HG03139 (cell line): ENCODE measurements at regions not wholly inside any gene's neighbourhood (a gene's known extent, or its start where the extent isn't known, plus 50 kb on each side); places are given as distances from the start of the nearest gene placed in this dataset.
"Not testable (repeated sequence)": the region's sequence is repeated elsewhere in the genome, so short reads cannot be mapped to it uniquely, and the experiment has no call there.

ENCODE experiments used
- ATAC-seq: cut with Tn5 transposase; IDR thresholded peaks from one replicate; pipeline ENCODE4 v1.9.1; 2021; ENCODE audit not compliant: unreplicated experiment

DNA sequence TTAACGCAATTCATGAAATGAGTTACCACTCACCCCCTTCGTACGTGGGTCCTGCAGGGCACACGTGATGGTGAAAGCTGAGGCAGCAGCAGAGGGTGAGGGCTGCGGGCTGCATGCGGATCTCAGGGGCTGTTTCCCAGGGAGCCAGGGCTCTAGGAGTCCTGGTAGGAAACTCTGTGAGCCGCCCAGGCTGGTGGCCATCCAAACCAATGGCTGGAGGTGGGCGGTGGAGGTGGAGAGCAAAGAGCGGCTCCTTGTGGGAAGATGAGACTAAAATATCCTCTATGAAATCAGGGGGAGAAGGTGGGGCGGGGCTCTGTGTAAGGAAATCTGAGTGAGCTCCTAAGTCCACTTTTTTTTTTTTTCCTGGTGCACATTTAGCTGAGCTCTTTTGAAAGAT lies 120.1 kb upstream of the SLC1A4 start:
- no peak for ATAC-seq

DNA sequence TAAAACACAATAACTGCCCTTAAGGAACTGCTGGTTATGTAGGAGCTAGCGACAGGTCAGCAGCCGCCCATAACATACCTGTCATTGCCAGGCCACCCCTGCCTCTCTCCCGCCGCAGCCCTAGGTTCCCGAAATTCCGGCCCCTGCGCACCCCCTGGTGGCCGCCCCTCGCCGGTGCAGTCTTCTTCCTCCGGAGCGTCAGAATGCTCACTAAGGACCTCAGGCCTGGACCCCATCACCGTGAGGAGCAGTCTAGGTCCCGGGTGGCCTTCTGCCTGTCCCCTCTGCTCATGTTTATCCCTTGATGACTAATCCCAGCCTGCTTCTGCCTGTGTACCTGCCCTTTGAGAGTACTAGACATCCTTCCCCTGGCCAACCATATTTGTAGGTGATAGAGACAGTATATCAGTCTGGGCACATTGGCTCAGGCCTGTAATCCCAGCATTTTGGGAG lies 115.7 kb upstream of the SLC1A4 start:
- ATAC-seq: peak; percentile 88

DNA sequence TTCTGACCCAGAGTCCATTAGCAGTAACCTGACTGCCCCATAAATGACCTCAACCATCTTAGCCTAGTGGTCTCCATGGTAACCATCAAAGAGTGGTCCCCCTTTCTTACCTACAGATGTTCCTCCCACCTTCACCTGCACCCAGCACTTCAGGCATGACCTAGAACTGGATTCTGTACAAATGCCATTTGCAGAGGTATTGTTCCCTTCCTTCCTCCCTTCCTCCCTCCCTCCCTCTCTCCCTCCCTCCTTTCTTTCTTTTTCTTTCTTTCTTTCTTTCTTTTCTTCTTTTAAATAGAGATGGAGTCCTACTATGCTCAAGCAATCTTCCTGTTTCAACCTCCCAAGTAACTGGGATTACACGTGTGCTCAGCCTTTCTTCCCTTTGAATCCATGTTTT lies 114.6 kb upstream of the SLC1A4 start:
- ATAC-seq: no peak

DNA sequence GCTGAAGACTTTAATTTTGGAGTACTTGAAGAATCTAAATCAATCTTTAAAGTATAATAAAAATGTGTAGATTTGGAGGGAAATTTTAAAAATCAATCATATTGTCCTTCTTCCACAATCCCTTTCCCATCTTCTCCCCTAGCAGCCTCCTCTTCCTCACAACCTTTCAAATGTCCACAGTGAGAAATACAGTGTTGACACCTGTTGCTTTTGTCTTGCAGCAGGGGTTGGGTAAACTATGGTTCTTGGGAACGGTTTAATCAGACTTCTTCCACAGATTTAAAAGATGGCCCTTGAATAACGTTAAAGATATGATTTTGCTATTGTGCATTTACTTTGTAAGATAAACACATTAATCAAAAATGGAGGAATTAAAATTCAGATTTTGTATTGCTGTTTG lies 113.8 kb upstream of the SLC1A4 start:
- ATAC-seq: no peak

DNA sequence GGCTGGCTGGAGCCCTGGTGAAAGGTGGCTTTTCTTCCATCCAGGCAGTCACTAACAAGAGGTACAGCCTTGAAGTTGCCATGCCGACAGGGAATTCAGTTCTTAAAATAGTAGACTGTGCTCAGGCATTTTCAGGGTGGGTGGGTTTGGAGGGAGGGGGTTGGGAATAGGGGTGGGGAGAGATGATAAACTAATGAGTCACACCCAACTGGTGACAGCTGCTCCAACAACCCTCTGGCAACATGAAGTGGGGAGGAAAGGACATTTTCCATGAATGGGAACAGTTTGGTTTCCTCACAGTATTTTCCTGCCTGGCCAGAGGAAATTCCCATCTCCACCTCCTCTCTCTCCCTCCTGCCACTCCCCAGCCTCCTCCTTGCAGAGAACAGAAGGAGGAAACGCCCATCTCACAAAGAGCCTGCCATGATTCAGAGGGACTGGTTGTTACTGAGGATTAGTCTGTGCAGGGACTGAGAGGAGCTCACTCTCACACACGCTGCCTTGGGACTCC lies 113.0 kb upstream of the SLC1A4 start:
- no peak for ATAC-seq

DNA sequence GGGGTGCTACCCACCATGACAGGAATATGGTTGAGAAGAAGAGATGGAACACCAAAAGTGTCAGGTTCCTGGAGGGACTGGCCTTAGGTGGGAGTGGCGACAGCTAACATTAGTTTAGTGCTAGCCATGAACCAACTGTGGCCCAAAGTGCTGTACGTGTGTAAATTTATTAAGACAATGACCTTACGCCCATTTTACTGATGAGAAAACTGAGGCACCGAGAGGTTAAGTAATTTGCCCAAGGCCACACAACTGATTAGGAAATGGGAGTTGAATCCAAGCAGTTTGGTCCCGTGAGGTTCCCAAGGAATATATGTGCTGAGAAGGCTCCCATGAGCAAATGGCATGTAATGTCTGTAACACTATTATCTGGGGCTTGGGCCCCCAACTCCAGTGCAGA lies 109.5 kb upstream of the SLC1A4 start:
- ATAC-seq: no peak

DNA sequence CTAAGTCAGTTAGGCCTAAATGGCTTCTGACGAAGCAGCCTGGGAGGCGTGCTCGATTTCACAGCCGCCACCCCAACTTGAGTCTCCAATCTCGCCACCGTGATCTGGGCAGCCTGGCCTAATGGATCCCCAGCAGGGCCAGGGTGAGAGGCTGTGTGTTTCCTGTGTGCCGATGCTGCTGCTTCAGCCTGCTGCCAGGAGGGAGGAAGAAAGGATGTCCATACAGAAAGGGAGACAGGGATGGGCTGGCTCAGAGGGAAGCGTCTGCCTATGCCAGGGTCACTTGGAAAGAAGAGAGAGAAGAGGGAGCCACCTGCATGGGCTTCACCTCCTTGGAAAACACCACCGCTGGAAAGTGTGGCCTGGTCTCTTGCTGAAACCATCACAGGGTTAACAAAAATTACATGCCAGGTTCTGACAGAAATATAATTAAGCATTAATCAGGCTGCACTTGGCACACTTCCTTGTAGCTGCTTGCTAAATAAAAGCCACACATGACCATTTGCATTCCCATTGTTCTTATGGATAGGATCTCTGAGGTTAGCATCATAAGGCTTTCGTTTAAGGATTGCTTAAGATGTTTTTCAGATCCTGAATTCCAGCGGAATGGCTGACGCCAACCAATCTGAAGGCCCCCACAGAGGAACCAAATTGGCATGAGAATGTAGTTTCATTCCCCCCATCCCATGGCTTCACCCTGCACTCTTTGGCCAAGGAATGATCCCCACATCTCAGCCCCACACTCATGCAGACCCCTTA lies 108.8 kb upstream of the SLC1A4 start:
- ATAC-seq: no peak

DNA sequence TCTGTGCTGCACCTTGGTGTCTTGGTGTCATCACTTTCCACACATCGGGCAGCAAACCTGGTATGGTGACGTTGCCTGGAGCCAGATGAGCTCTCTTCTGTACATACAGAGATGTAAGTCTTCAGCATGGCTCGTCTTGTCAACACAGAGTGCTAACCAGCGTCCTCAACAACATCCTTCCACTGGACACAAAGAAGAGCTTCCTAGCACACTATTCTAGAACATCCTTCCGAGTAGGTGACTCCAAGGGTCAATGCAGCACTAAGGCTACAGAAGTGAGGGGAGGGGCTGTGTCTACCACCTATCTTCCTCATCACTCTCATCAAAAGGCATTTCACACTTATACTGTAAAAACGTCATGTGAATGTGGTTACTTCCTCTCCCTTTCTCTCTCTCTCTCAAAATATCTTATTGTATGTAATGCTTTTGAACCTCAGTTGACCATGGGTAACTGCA lies 108.1 kb upstream of the SLC1A4 start:
- no peak for ATAC-seq

DNA sequence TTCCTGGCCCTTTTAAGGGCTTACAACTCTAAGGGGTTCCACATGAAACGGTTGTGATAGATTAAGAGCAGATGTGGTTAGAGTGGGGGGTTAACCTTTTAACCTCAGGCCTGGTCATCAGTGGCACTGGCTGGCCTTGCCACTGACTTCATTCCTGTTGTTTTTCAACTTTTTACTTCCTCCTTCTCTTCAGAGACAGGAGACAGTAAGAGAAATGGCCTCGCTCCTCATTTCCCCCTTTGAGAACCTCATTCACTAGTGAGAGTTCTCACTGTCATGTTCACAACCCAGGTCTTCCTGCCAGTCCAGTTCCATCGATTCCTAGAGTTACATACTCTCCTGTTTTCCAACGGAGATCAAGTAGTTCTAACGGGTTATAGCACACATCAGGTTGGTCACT lies 101.6 kb upstream of the SLC1A4 start:
- ATAC-seq: no peak

DNA sequence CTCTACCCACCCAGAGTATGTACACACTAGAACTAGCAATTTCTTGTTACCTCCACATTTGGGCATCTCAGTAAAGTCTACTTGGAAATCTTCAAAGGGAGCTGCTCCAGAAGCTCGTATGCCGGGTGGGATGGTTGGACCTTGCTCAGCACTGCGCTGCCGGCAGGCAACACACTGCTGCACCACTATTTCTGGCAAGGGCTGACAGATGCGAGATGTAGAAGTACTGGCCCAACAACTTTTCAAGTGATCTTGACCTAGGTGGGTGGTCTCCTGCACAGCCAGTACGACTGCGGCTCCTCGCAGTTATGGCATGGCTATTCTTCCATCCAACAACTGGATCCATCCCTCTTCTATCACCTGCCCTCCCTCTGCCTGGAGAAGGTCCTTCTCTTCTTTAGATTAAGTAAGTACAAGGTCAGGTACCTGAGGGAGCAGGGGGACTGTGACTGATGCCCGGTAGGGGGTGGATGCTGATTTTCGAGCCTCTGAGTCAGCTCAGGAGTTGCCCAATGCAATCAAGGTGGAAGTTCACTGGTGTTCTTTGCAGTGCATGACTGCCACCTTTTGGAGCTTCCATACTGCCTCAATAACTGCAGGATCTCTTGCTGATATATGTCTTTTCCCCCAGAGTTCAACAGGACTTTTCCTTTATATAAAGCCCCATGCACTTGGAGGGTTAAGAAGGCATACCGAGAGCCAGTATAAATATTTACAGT lies 100.4 kb upstream of the SLC1A4 start:
- no peak for ATAC-seq

DNA sequence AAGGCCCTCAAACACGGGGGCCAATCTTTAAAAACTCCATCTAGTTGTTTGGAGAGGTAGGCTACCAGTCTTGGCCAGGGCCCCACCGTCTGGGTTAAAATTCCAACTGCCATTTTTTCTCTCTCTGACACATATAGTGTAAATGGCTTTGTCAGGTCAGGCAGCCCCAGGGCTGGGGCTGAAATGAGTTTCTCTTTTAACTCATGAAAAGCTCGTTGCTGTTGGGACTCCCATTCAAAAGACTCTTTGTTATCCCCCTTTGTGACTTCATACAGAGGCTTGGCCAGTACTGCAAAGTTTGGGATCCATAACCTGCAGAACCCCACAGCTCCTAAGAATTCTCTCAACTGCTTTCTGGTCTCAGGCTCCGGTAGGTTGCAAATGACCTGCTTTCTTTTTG lies 99.4 kb upstream of the SLC1A4 start:
- no peak for ATAC-seq

DNA sequence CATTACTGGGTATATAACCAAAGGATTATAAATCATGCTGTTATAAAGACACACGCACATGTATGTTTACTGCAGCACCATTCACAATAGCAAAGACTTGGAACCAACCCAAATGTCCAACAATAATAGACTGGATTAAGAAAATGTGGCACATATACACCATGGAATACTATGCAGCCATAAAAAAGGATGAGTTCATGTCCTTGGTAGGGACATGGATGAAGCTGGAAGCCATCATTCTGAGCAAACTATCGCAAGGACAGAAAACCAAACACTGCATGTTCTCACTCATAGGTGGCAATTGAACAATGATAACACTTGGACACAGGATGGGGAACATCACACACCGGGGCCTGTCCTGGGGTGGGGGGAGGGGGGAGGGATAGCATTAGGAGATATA lies 92.6 kb upstream of the SLC1A4 start:
- ATAC-seq: not testable (repeated sequence)

DNA sequence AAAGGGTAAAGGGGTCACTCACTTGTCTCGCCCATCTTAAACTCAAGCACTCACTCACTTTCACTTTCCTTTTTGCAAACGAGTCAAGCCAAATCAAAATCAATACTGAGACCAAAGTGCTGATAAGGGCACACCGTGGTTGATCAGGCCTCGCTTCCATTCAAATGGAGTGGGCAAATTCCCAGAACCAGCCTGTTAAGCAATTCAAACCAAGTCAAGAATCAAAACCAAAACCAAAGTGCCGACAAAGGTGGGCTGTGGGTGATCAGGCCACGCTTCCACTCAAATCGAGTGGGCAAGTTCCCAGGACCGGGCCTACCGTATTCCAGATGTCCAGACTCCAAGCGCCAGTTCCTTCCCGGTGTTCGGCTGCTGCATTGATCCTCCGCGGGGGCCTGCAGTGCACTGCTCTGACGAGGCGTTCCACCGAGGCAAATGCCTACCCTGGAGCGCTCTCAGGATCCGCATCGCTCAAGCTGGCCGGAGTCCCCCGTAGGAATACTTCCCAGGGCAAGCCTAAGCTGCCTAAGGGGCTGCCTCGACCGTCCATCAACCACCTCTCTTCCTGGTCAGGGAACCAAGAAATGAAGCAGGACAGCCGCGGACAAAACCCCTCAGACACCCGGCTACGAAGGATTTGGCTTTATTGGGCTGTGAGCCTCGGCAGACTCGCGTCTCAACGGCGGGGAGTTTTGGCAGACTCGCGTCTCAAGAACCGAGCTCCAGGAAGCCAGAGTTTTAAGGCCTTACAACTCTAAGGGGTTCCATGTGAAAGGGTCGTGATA lies 89.9 kb upstream of the SLC1A4 start:
- no peak for ATAC-seq

DNA sequence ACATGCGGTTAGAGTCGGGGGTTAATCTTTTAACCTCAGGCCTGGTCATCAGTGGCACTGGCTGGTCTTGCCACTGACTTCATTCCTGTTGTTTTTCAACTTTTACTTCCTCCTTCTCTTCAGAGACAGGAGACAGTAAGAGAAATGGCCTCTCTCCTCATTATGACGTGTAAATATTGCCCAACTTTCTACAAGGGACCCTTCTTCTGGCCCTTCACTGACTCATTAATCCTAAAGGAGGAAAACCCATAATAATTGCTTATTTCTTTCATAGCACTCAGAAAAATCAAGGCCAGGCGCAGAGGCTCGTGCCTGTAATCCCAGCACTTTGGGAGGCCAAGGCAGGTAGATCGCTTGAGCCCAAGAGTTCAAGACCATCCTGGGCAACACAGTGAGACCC lies 89.3 kb upstream of the SLC1A4 start:
- ATAC-seq: not testable (repeated sequence)

DNA sequence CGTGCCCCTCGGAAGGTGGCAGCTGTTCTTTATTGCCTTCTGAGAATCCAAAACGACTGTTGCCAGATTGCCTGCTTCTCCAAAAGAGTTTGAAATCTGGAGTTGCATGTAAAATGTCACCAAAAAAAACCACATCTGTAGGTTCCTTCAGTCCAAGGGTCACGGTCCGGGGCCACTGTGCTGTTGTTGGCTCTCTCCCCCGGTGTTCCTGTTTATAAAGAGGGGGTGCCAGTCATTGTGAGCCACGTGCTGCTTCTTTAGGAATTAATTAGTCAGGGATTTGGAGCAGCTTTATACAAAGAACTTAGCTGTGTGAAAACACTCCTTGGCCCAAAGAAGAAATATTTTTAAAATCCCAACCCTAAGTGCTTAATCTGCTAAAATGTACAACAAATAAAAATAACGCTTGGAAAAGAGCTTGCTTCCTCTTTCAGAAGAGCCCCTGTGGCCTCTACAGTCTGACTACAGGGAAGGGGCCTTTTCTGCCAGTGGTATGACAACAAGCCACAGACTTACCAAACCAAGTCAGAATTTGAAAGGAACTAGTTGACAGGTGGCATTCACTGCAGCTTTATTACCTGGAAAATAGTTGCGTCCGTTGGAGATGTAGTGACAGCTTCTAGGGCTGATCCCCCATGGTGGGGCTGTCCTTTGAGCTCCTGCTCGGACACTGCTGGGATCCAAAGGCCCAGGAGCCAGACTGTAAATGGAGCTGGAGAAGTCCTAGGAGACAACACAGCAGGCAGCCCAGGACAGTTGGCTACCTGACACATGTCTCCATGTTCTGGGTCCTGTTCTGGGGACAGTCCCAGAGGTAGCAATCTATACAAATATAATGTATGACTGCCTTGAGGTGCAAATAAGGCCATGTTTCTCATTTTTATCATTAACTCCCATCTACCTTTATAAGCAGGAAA lies 84.5 kb upstream of the SLC1A4 start:
- ATAC-seq: no peak

DNA sequence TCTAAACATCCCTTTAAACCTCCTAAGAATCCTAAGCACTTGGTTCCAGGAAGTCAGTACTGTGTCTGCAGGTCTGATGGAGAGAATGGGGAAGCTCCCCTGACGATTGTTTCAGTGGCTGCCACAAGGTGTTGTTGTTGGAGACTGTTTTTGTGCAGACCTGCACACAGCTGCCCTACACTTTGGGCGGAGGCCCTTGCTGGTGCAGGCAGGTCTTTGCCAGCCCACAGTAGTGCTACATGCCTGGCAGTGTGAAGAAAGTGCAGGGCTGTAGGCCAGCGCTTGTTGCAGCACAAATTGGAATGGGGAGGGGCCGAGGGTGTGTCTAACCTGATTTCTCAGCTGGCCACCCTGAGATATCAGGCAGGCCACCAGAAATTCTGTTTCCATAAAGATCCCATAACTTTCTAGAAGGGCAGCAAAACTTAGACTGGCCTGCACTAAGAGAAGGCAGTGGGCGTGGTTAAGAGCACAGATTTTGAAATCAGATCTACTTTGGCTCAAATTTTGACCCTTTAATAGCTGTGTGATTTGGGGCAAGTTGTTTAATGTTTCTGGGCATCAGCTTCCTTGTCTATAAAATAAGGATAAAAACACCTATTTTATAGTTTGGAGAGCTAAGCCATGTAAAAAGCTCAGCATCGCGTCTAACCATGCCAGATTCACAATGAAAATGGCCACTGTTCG lies 83.7 kb upstream of the SLC1A4 start:
- ATAC-seq: no peak

DNA sequence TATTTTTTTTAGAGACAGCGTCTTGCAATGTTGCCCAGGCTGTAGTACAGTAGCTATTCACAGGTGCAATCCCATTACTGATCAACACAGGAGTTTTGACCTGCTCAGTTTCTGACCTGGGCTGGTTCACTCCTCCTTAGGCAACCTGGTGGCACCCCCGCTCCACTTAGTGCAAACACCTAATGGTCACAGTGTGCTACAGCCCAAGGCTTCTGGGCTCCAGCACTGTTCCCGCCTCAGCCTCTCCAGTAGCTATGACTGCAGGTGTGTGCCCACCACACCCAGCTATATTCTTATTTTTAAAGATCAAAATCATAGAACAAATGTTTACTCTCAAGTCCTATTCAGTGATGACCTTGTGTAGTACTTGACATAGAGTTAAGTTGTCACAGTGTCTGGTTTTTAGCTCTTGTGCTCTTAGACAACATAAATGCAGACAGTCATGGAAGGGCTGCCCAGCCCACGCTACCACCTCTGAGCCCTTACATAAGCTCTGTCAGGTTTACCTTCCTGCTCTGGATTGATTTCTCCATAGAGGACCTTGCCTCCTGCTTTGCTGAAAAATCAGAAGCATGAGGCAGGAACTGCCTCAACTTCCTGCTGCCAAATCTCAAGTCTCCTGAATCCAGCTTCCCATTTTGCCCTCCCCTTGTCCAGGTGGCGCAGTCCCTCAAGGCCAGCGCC lies 82.2 kb upstream of the SLC1A4 start:
- ATAC-seq: no peak

DNA sequence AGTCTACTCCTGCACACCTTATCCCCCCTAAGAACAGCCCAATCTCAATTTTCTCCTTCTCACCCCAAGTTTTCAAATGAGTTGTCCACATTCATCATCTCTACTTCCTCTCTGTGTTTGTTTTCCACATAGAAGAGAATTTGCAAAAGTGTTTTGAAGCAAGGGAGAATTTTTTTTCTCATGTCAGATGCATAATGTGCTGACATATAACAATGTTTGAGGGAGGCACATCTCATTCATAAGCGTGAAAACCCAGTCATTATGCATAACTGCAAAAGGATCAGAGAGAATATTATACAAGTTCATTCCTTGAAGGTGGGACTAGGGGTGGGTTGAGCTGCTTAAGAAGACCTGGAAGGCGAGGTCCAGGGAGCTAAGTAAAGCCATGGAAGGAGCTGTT lies 80.8 kb upstream of the SLC1A4 start:
- ATAC-seq: no peak

DNA sequence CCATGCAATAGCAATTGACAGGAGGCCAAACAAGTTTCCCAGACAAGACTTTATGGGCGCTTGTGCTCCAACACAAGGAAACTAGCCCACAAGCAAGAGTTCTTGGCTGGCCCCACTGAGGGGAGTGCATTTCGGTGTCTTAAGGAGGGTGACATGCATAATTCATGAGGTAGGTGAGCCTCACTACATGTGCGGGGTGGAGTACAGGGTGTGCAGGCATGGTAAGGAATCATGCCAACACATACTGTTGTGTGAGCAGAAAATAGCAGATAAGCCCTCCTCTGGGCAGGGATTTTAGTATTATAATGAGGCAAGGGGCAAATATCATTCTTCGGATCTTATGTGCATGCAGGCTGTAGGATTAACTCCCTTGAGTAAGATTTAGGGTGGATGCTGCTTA lies 78.7 kb upstream of the SLC1A4 start:
- ATAC-seq: no peak
